CD14-positive monocyte (primary cell): ENCODE measurements at regions not wholly inside any gene's neighbourhood (a gene's known extent, or its start where the extent isn't known, plus 50 kb on each side); places are given as distances from the start of the nearest gene placed in this dataset.

Experiments used
- DNase-seq, 3 donors: peaks; one replicate each; pipeline ENCODE4 v3.0.0-alpha.2; 2011 to 2022
- H2AFZ ChIP-seq: 2 replicates; pipeline ENCODE4 v1.6.0; 2012; ENCODE audit warnings: mild to moderate bottlenecking, low read depth, low read length, inconsistent platforms; ENCODE audit not compliant: insufficient read depth, poor library complexity, severe bottlenecking
- H3K27ac ChIP-seq, 2 donors: 1 replicate in 1 of 2; 2 replicates in 1 of 2; pipeline ENCODE4 v1.5.1; 2012 to 2013; ENCODE audit warnings: low read length in 2 of 2, control low read depth in 1 of 2, inconsistent platforms in 1 of 2, low read depth in 1 of 2, mild to moderate bottlenecking in 1 of 2
- H3K27me3 ChIP-seq, 2 donors: one replicate each; pipeline versions ENCODE4 v1.6.0 to v1.6.1; 2011 to 2013; ENCODE audit warnings: low read length in 2 of 2; ENCODE audit not compliant: control insufficient read depth in 2 of 2, insufficient read depth in 2 of 2
- H3K36me3 ChIP-seq, 2 donors: replicated peaks in 1 of 2; 1 replicate in 1 of 2; 2 replicates in 1 of 2; pipeline versions ENCODE4 v1.5.1 to v1.6.1; 2012 to 2013; ENCODE audit warnings: low read length in 2 of 2, control low read depth in 1 of 2, inconsistent platforms in 1 of 2, mild to moderate bottlenecking in 1 of 2; ENCODE audit not compliant: insufficient read depth in 2 of 2, control insufficient read depth in 1 of 2
- H3K4me1 ChIP-seq, 2 donors: 1 replicate in 1 of 2; 2 replicates in 1 of 2; pipeline versions ENCODE4 v1.5.1 to v1.6.1; 2012 to 2013; ENCODE audit warnings: low read length in 2 of 2, control low read depth in 1 of 2, inconsistent platforms in 1 of 2, mild to moderate bottlenecking in 1 of 2, moderate library complexity in 1 of 2; ENCODE audit not compliant: insufficient read depth in 2 of 2, control insufficient read depth in 1 of 2
- H3K4me2 ChIP-seq: replicated peaks from 2 replicates; pipeline ENCODE3; 2012; ENCODE audit warnings: low read length, moderate library complexity, mild to moderate bottlenecking; ENCODE audit not compliant: poor library complexity, severe bottlenecking; ENCODE audit errors: extremely low read depth
- H3K4me3 ChIP-seq, 3 experiments: fragments of 200-600 bp in 1 of 3; sonication (generic) in 1 of 3; replicated peaks in 1 of 3; 1 replicate in 2 of 3; 2 replicates in 1 of 3; pipeline ENCODE4 v1.5.1; 2011 to 2013; ENCODE audit warnings: low read length in 3 of 3, mild to moderate bottlenecking in 3 of 3, control low read depth in 2 of 3, low read depth in 2 of 3, inconsistent platforms in 1 of 3, moderate library complexity in 1 of 3
- H3K79me2 ChIP-seq: 2 replicates; pipeline ENCODE4 v1.6.0; 2012; ENCODE audit warnings: mild to moderate bottlenecking, control low read depth, inconsistent platforms, low read length, moderate library complexity; ENCODE audit not compliant: insufficient read depth
- H3K9ac ChIP-seq: 2 replicates; pipeline ENCODE4 v1.6.0; 2017; ENCODE audit warnings: low read length, mild to moderate bottlenecking; ENCODE audit not compliant: insufficient read depth, poor library complexity, severe bottlenecking
- H3K9me3 ChIP-seq, 2 donors: replicated peaks in 1 of 2; 1 replicate in 1 of 2; 2 replicates in 1 of 2; pipeline versions ENCODE4 v1.5.1 to v1.6.1; 2012 to 2013; ENCODE audit warnings: low read length in 2 of 2, control low read depth in 1 of 2; ENCODE audit not compliant: control insufficient read depth in 1 of 2, insufficient read depth in 1 of 2
- H4K20me1 ChIP-seq: 2 replicates; pipeline ENCODE4 v1.6.0; 2012; ENCODE audit warnings: mild to moderate bottlenecking, low read length, control low read depth, moderate library complexity; ENCODE audit not compliant: insufficient read depth
- H3K27ac Mint-ChIP-seq, 7 donors: one replicate each; pipeline ENCODE4 v1.8.0; 2020; ENCODE audit warnings: mild to moderate bottlenecking in 7 of 7, mixed read lengths in 7 of 7, moderate library complexity in 6 of 7, inconsistent platforms in 2 of 7
- H3K27me3 Mint-ChIP-seq, 3 donors: one replicate each; pipeline ENCODE4 v1.8.0; 2021 to 2022; ENCODE audit warnings: low read depth in 3 of 3, mild to moderate bottlenecking in 3 of 3, mixed read lengths in 3 of 3, moderate library complexity in 3 of 3, inconsistent platforms in 1 of 3
- H3K36me3 Mint-ChIP-seq, 2 donors: one replicate each; pipeline ENCODE4 v1.8.0; 2020; ENCODE audit warnings: mixed read lengths in 2 of 2, inconsistent platforms in 1 of 2, mild to moderate bottlenecking in 1 of 2
- H3K4me1 Mint-ChIP-seq: one replicate; pipeline ENCODE4 v1.8.0; 2020; ENCODE audit warnings: mild to moderate bottlenecking, mixed read lengths
- H3K4me3 Mint-ChIP-seq, 2 donors: one replicate each; pipeline ENCODE4 v1.8.0; 2020; ENCODE audit warnings: mild to moderate bottlenecking in 2 of 2, mixed read lengths in 2 of 2, moderate library complexity in 1 of 2
- H3K9me3 Mint-ChIP-seq, 7 donors: one replicate each; pipeline ENCODE4 v1.8.0; 2020 to 2022; ENCODE audit warnings: mixed read lengths in 7 of 7, mild to moderate bottlenecking in 6 of 7, moderate library complexity in 6 of 7, inconsistent platforms in 2 of 7
- CTCF ChIP-seq: fragments of 200-600 bp; IDR thresholded peaks from one replicate; pipeline ENCODE4 v1.8.0; 2022; ENCODE audit warnings: antibody characterized with exemption, mild to moderate bottlenecking
- WGBS: methylation state at CpG from one replicate; pipeline ENCODE4 v1.1.5; 2013; ENCODE audit warnings: missing lambda C conversion rate; ENCODE audit not compliant: insufficient coverage; 5-methylcytosine and 5-hydroxymethylcytosine counted together
- intact Hi-C, 2 donors: fragments of 100-400 bp; cut with micrococcal nuclease; formaldehyde crosslinking; loops; one replicate each; pipeline versions ENCODE4 v1.15.0 to v1.15.1; 2023

DNA sequence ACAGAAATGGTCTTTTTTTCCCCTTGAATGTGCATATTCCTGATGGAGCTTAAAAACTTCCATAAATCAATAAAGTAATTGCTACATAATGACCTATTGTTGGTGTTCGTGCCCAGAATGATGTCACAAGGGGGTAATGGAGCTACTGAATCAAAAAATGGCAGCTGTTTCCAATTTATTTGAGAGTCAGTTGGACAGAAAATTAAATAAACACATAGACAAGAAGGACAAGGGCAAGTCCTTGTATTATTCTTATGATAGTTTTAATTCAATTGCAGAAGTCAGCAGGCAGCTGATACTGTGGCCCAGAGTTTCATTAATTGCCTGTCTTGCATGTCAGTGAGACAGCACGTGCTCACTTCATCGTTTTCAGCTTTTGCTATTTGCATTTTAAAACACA, 473.5 kb downstream of the ETNK1 start:
- Histone ChIP-seq H4K20me1 (no peaks in the 10 kb centered on the region), H2AFZ (no peak overlapping the region), H3K79me2 (no peaks in the 10 kb centered on the region), H3K36me3 (no peaks in the 10 kb centered on the region), H3K27ac (no peak overlapping the region), H3K27me3 (no peaks in the 10 kb centered on the region), H3K4me2 (no peak overlapping the region), H3K9me3 (peaks cover 5 to 6% of the 10 kb centered on the region in 2 donors), H3K4me3 (no peak overlapping the region), H3K4me1 (no peaks in the 10 kb centered on the region), H3K9ac (no peak overlapping the region)
- WGBS = no CpG with 5 or more reads among the region's 3 CpGs
- intact Hi-C loops = no loop called here
- no peak for DNase-seq
- Mint-ChIP-seq H3K4me1 (no peaks in the 10 kb centered on the region), H3K27ac (no peak overlapping the region), H3K27me3 (no peaks in the 10 kb centered on the region), H3K9me3 (peaks cover 0 to 7% (median 4%) of the 10 kb centered on the region in 7 donors), H3K36me3 (no peaks in the 10 kb centered on the region), H3K4me3 (no peak overlapping the region)
- TF ChIP-seq CTCF = no peak

- H3K9me3 ChIP-seq = peaks cover 5 to 6% of the 10 kb centered on the region in 2 donors
- intact Hi-C loops = no loop called here
- H4K20me1 ChIP-seq = no peaks in the 10 kb centered on the region
- H3K4me3 ChIP-seq = no peak overlapping the region
- 50% methylated on average over 1 of the region's 5 CpGs for WGBS
- no peaks in the 10 kb centered on the region for H3K4me1 ChIP-seq
- no peak for DNase-seq
- H3K27me3 Mint-ChIP-seq = no peaks in the 10 kb centered on the region
- no peak overlapping the region for H3K27ac ChIP-seq
- no peak overlapping the region for H2AFZ ChIP-seq
- H3K4me3 Mint-ChIP-seq = no peak overlapping the region
- no peak overlapping the region for H3K4me2 ChIP-seq
- no peak overlapping the region for H3K27ac Mint-ChIP-seq
- H3K36me3 ChIP-seq = no peaks in the 10 kb centered on the region
- H3K27me3 ChIP-seq = no peaks in the 10 kb centered on the region
- H3K36me3 Mint-ChIP-seq = no peaks in the 10 kb centered on the region
- no peaks in the 10 kb centered on the region for H3K4me1 Mint-ChIP-seq
- peaks cover 0 to 7% (median 4%) of the 10 kb centered on the region in 7 donors for H3K9me3 Mint-ChIP-seq
- H3K79me2 ChIP-seq = no peaks in the 10 kb centered on the region
- no peak overlapping the region for H3K9ac ChIP-seq
- TF ChIP-seq CTCF = no peak
Observed at GRCh38 chr12:23099104-23099503, 474.1 kb downstream of the ETNK1 start.
